GM21447 (cell line): ENCODE measurements at regions not wholly inside any gene's neighbourhood (a gene's known extent, or its start where the extent isn't known, plus 50 kb on each side); places are given as distances from the start of the nearest gene placed in this dataset.

Experiments used
- ATAC-seq: cut with Tn5 transposase; IDR thresholded peaks from one replicate; pipeline ENCODE4 v1.9.1; 2021; ENCODE audit not compliant: unreplicated experiment

DNA sequence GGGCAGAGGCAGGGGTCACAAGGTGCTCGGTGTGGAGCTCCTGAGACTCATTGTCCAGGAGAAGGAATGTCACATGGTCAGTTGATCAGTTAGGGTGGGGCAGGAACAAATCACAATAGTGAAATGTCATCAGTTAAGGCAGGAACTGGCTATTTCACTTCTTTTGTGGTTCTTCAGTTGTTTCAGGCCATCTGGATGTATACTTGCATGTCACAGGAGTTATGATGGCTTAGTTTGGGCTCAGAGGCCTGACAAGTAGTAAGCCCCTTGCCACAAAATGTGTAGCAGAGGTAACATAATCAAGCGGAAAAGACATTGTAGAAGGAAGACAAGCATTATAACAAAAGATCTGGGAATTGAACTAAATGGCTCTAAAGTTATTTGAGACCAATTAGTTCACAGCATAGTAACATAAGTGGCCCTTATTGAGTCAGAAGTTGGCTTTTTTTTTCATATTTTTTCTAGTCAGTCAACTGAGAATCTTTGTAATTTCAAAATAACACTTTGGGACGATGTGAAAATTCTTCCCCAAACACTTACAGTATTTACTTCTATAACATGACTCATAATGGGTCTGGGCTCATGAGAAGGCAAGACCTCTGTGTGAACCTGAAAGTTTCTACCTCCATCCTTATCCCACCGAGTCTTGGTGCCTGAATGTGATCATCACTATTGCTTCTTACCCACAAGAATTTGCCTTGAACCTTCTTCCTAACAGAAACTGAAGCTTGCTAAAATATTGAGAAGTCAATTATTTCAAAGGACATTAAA is 137.0 kb upstream of the DPT start:
- ATAC-seq = no peak

DNA sequence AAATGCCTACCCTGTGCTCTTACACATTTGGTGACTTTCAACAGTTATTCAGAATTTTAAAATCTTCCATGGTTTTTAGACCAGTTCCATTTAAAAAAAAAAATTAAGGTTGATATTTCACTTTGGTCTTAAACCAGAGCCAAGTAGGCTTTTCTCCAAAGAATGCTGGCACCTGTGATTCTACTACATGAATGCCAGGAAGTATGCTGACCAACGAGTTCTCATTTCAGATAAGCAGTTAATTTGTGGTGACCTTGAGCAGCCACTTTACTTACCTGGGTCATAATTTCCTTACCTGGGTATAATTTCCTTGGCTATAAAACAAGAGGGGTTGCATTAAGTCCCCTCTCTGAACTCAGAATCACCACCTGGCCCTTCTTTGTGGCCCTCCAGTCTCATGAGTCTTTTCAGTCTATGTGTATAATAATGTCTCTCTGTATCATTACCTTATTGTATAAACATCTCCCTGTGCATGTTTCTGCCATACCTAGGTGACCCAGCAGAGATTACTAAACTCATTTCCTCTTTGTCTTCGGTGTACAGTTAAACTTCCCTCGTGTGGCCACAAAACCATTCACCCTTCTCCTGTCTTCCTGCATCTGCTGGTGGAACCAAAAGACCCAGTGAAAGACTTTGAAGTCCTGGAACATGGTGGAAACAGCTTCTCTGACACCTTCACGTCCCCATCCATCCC is 139.1 kb upstream of the DPT start:
- ATAC-seq = no peak

DNA sequence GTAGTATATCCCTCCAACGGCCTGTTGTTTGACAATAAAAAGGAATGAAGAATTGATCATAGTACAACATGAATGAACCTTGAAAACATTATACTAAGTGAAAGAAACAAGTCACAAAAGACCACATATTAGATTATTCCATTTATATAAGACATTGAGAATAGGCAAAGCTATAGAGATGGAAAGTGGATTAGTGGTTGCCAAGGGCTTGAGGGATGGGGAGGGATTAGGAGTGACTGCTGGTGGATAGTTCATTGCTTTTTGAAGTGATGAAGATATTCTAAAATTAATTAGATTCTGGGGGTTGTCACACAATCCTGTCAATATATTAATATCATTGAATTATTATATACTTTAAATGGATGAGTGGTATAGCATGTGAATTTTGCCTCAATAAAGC is 142.5 kb upstream of the DPT start:
- no peak for ATAC-seq

DNA sequence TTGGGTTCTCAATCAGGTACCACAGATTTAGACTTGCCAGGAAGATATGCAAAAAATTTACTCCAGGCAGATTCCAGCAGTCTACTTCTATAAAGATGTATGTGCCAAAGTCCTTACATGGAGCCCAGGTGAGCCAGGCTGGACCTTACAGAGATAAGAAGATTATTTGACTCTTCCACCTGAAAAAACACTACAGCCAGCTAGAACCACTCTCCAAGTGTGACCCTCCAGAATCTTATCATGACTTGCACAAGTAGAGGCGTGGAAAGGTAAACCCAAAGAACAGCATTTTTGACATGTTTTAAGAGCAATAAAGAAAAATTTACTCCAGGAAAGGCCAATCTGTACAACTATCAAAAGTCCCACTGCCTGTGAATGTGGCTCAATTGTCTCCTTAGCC is 146.8 kb upstream of the DPT start:
- no peak for ATAC-seq

DNA sequence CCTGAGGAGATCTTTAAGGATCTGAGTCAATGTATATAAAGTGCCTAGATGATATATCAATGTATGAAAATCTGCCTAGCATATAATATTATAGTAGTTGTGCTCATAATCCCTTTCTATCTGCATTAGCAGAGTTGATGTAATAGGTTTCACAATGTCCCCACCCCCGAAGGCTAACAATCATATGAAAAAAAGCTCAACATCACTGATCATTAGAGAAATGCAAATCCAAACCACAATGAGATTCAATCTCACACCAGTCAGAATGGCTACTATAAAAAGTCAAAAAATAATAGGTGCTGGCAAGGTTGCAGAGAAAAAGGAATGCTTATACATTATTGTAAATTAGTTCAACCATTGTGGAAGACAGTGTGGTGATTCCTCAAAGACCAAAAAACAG is 147.8 kb upstream of the DPT start:
- ATAC-seq = no peak

DNA sequence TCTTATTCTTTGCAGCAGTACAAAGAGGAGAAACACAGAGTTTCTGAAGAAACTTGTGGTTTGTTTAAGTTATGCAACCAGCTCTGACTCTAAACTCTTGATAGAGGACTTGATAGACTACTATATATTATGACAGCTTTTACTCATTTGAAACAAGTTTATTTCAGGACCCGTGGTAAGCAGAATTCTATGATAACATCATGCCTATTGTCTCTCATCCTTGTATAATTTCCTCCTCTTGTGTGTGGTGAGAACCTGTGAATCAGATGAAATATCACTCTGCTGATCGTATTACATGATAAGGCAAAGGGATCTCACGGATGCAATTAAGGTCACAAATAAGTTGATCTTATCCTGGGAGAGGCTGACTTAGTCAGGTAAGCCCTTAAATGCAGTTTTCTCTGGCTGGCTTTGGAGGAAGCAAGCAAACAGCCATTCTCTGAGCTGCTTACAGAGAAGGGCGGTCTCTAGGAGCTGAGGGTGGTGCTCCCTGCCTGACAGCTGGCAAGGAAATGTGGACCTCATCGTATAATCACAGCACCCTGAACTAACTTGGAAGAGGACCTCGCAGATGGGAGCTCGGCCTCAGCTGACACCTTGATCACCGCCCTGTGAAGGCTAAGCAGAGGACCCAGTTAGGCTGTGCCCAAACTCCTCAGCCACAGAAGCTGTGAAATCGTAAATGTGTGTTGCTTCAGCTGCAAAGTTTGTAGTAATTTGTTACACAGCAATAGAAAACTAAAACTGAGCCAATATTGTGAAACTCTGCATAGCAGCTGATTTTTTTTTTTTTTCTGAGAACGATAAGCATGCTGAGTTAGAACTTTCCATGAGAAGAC is 151.1 kb upstream of the DPT start:
- ATAC-seq = no peak

DNA sequence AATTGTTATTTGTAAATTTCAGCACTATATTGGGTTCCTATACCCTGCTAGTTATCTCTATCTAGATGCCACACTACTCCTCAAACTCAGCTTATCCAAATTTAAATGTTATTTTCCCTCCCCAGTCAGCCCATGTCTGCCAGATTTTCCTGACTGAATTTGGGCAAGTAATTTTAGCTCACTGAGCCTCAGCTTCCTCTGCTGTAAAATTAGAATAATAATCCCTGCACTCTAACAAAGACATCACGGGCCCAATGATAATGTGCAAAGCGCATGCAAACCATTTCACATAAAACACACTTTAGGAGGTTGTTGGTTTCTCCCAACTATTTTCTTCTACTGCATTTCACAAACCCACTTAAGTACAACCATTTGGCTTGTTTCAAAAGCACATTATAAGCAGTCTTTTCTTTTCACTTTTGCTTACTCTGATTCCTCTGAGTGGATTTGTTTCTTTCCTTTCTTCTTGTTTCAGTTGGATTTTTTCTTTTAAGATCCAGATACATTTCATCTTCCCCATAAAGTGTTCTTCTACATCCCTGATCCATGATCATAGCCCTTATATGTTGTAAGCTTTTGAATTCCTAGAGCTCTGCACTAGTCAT is 152.8 kb upstream of the DPT start:
- no peak for ATAC-seq

DNA sequence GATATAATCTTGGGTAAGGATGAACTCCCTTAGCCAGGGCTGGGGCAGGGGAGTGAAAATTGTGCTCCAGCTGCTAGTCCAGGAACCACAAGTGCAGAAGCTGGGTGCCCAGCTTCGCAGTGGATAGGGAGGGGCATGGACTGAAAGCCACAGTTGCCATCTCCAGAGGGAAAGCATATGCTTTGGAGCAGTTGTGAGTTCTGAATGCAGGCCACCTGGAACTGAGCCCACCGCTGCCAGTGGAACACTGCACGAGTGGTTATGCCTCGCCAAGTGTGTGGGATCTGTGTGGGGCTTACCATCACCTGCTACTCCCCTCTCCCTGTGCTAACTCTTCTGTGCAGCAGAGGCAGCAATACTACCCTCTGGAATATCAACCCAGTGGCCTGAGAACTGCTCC is 158.4 kb upstream of the DPT start:
- no peak for ATAC-seq

DNA sequence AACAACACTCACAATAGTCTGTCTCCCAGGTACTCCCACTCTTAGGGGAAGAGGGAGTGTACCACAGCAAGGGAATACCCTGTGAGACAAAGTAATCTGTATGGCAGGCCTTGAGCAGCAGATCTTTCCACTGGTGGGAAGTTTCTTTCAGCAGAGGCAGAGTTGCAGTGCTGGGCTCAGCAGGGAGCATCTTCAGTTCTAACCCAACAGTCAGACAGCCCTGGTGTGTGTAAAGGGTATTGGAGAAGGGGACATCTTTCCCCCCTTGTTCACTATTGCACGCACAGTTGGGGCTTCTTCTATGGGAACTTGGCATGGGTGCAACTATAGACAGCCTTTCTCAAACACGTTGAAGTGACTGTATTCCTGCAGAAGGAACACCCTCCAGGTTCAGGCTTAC is 159.4 kb upstream of the DPT start:
- ATAC-seq = no peak

DNA sequence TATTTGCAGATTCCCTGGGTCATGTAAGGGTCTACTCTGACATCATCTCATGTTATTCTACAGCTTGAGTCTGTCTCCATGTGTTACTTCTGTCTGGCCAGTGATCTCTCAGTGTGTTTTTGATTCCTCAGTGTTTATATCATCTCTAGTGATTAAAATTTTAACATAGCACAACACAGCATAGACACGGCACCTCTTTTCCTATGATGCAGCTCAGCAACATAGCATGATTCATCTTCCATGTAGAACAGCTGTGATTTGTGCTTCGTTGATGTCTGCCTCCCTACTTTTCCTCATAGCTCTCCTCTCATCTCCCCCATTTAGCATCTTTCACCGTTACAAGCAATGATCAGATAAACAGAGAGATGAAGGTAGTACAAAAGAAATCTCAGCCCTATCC is 163.9 kb upstream of the DPT start:
- ATAC-seq = no peak

DNA sequence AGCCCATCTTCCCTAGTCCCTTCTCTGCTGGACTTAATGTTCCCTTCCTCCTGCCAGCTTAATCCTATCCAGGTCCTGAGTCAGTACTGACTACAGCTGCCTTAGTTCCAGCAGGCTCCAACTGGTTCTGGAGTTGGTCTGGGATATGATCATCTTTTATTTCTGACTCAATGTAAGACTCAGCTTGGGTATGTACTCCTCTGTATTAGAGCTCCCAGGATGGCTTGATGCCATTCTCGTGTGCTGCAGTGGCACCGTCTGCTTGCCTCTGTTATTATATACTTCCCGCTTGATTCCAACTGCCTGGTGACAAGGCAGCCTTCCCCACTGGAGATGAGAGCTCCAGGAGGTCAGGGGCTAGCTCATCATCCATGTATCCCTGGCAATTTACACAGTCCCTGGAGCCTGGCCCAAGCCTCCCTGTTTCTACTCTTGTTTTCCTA is 164.4 kb upstream of the DPT start:
- ATAC-seq = no peak

DNA sequence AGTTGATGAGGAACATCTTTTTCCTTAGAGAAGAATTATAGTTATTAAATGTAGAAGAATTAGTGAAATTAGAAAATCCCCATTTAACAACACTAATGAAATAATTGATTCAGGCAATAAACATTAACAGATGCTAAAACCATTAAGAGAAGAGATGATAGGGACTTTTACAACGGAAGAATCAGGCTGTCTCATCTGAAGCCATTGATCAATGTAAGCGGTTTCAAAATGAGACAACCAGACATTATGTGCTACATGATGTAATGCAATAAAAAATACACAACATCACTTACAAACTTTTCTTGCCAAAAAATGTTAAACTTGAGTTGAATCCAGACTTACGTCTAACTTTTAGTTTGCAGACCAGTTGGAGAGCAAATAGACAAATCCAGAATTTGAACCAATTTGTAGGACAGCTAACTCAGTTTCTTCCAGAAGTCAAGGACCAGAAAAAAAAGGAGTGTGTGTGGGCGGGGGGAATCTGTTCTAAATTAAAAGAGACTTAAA is 165.4 kb upstream of the DPT start:
- ATAC-seq = no peak

DNA sequence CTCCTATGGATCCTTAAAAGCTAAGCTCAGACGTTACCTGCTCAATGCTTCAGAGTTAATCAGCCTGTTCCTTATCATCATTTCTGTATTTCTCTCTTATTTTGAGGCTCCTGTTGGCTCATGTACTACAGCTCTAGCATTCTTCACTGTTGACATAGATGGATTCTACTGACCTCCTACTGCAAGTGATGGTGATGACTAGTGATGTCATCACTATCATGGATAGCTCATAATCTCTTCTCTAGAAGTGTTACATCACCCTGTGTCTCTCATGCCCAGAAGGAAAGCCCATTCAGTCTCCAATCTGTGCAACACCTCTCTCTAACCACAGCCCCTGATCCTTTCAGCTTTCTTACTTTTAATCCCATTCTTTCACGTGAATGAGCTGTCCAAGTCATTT is 168.2 kb upstream of the DPT start:
- ATAC-seq = no peak

DNA sequence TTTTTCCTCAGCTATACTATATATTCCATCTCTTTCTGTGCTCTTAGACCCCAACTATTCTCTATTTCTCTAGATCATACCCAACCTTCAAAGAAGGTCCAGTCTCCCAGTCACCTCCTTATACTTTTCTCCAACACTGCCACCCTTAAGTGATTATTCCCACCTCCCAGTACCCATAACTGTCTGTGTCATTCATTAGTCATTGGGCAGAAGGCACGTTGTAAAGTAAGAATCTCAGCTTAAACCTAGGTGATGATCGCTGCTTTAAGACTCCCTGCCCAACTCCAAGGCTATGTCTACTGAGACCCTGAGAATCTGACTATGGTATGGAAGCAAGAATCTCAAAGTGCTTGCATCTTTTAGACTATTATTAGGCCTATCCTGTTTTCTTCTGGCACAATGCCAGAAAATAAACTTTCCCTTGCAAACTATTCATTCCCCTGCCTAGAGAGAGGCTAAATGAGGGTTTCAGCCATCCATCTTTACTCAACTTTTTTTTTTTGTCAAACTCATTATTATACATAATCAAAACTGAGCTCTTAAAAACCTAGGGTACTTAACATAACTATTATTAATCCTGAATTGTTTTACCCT is 174.3 kb upstream of the DPT start:
- no peak for ATAC-seq

DNA sequence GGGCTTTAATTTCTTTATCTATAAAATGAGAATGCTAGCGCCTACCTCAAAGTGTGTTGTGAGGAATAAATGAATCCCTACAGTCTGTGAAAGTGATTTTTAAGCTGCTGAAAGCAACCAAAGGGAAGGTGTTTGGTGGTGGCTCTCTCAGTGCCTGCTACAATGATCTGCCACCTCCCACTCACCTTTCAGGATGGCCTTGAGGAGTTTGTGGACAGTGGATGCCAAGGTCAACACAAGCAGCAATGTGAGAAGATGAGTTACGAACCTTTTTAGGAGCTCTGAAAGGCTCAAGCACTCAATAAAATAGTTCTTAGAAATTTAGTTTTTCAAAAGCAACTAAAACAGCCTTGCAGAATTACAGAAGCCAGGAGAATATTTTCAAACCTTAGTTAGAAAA is 176.6 kb upstream of the DPT start:
- ATAC-seq = no peak

DNA sequence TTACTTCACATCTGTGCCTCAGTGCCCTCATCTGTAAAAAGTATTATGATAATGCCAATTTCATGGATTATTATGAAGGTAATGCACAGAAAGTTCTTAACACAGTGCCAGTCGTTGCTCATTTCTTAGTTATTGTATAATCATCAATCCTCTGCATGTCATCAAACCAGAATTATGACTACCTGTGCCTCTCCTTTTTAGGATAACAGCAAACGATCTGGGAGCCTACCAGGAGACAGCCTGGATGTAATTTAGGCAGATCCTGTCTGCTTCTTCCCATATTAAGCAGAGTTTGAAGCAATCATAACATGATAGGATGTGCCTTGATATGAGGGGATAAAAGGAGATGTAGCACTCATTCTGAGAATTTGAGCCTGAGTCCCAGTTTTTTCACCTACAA is 177.4 kb upstream of the DPT start:
- ATAC-seq = no peak

DNA sequence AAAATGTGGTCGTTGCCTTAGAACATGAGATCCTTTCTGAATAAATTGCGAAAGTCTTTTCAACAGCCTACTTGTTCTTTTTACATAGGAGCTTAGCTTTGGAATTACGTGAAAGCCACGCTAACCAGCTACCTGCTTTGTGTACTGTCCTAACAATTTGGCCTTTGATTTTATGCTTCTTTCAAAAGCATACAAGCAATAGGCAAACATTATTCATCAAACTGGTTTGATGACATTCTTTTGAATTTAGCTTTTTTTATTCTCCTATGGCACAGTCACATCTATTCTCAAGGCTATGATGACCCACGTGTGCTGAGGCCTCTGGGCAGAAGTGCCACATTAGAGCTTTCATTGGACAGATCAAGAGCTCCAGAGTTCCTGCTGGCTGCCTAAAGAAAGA is 178.0 kb upstream of the DPT start:
- no peak for ATAC-seq

DNA sequence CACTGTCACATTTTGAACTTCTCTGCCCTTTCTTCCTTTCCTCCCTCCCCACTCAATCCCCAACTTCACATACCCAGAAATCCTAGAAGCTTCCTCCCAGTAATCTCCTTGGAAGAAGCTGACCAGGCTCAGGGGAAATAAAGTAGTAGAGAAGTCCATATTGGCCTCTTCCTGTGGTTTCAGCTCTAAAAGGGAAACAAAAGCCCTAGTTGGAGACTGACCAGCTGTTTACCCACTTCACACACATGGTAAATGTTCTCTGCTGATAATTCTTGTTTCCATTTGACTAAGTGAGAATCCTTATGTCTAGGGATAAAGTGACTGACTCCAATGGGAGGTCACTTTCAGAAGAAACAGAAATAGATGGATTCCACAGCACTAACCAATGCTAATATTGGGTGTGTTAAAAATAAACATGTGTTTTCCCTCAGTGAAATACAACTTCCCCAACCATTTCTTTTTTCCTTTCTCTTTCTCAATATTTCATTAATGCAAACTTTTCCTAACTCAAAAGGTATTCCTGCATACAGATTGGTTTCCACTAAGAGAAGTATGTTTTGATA is 178.9 kb upstream of the DPT start:
- no peak for ATAC-seq

DNA sequence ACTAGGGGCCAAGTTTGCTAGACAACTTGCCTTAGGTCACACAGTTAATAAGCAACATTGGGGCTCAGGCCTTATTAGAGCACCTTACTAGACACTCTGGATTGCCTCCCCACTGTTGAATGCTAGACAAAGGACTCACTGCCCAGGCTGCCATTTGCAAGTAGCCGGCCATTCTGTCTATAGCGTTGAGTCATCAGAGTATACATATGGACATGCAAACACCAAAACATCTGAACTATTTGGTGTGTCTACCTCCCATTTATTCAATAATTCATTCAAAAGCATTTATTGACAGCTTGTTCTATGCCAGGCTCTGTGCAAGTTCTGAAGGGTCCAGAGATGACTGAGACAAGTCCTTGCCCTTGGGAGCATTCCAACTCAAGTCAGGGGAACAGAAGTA is 181.4 kb upstream of the DPT start:
- ATAC-seq = no peak

DNA sequence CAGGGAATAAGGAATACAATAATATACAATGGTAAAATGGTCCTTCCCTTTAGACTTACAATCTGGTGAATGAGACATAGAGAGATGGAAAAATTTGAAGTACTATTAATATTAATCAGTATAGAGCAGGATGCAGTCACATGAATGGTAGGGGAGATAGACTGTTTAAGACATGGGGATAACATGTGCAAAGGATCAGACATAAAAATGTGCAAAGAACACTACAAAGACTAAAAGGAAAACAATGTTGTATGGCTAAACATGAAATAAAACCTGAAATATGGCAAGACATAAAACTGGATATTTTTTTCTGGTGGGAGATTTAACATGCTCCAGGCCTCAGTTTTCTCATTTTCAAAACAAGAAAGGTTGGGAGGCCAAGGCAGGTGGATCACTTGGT is 182.4 kb upstream of the DPT start:
- no peak for ATAC-seq
